NB4 (cell line): ENCODE measurements at regions not wholly inside any gene's neighbourhood (a gene's known extent, or its start where the extent isn't known, plus 50 kb on each side); places are given as distances from the start of the nearest gene placed in this dataset.

ENCODE experiments used
- DNase-seq: peaks from one replicate; pipeline ENCODE4 v3.0.0; 2010; ENCODE audit warnings: low read depth
- H3K4me3 ChIP-seq: one replicate; pipeline ENCODE4 v1.5.1; 2011; ENCODE audit warnings: mild to moderate bottlenecking, low read depth, low read length, moderate library complexity
- MYC ChIP-seq: IDR thresholded peaks from 2 replicates; pipeline ENCODE4 v1.6.1; 2011; ENCODE audit warnings: low read depth, low read length
- POLR2A ChIP-seq: IDR thresholded peaks from 2 replicates; pipeline ENCODE4 v1.6.1; 2011; ENCODE audit warnings: mild to moderate bottlenecking; ENCODE audit not compliant: insufficient read length; ENCODE audit errors: extremely low read depth
- TF ChIP-seq, protein P1 (sequence below): IDR thresholded peaks from 2 replicates; pipeline ENCODE4 v1.6.1; 2011; ENCODE audit warnings: low read depth, low read length
- TF ChIP-seq, protein P2 (sequence below): IDR thresholded peaks from one replicate; pipeline ENCODE4 v1.5.1; 2012; ENCODE audit warnings: low read depth, low read length

DNA sequence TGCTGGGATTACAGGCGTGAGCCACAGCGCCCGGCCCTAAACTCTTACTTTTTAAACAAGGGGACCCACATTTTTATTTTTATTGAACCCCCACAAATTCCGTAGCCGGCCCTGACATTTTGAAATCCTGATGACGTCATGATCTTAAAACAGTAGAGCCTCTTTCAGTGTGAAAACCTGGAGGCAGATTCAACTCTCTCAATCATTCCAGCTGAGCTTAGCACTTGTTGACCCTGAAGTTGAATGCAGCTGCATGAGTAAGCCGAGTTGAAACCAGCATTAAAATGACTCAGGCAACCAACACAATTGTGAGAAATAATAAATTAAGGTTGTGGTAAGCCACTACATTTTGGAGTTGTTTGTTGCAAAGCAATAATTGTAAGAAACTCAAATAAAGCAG is 93.9 kb upstream of the ADGRL4 start:
- TF ChIP-seq MYC, result no peak
- no peak for TF ChIP-seq POLR2A
- TF ChIP-seq, protein P1, sequence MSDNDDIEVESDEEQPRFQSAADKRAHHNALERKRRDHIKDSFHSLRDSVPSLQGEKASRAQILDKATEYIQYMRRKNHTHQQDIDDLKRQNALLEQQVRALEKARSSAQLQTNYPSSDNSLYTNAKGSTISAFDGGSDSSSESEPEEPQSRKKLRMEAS, result no peak
- TF ChIP-seq, protein P2, sequence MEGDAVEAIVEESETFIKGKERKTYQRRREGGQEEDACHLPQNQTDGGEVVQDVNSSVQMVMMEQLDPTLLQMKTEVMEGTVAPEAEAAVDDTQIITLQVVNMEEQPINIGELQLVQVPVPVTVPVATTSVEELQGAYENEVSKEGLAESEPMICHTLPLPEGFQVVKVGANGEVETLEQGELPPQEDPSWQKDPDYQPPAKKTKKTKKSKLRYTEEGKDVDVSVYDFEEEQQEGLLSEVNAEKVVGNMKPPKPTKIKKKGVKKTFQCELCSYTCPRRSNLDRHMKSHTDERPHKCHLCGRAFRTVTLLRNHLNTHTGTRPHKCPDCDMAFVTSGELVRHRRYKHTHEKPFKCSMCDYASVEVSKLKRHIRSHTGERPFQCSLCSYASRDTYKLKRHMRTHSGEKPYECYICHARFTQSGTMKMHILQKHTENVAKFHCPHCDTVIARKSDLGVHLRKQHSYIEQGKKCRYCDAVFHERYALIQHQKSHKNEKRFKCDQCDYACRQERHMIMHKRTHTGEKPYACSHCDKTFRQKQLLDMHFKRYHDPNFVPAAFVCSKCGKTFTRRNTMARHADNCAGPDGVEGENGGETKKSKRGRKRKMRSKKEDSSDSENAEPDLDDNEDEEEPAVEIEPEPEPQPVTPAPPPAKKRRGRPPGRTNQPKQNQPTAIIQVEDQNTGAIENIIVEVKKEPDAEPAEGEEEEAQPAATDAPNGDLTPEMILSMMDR, result no peak
- no peak for DNase-seq
- H3K4me3 ChIP-seq, result no peak overlapping the region

DNA sequence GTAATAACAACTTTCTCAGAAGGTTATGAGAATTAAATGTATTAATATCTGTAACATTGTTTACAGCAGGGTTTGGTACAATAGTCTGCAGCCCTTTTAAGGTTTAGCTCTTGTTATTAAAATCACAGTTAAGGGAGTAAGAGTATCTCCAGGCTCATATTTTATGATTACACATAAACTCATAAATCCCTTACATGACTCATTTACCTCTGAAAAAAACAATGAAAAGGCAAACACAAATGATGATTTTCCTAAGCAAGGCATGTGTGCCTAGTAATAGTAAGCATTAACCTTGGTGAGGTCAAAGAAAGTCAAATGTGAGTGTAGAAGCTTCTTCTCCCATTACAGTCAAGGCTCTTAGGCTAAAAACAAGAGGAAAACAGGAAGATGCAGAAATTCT is 84.5 kb upstream of the ADGRL4 start:
- no peak overlapping the region for H3K4me3 ChIP-seq
- no peak for DNase-seq
- TF ChIP-seq MYC, result no peak
- TF ChIP-seq, protein P1, result no peak
- TF ChIP-seq, protein P2, result no peak
- no peak for TF ChIP-seq POLR2A

DNA sequence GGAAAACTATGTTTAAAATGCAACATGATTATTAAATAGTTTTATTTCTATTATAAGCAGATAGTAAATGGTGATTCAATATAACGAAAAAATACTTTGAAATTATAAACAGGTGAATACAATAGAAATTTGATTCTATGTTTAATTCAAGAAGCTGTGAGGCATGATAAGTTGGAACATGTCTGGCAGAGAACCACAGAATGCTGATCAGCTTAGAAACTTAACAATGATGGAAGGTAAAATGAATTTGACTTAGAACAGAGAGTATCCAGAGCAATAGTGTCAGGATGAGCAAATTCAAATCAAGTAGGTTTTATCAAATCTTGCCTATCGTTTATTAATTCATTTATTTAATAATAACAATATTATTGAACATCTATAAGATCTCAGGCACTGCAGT is 83.4 kb upstream of the ADGRL4 start:
- TF ChIP-seq, protein P1, result no peak
- TF ChIP-seq, protein P2, result no peak
- TF ChIP-seq POLR2A (no peak), MYC (no peak)
- H3K4me3 ChIP-seq, result no peak overlapping the region
- DNase-seq, result no peak

DNA sequence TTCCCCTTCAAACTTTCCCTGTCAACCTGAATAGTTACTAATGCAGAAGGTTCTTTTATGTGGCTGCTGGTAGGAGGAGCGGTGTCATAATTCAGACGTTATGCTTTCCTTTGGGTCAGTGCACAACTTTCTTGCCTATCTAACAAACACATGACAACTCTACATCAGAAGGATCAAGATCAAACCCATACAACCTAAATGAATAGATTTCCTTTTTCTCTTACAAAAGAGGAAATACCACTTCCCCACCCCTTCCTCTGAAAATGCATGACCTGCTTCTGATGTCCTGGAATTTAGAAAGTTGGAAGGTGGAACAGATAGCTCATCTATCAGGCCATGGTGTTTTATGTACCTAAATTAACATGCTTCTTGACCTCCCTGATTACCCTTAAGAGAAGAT is 75.7 kb upstream of the ADGRL4 start:
- no peak for DNase-seq

DNA sequence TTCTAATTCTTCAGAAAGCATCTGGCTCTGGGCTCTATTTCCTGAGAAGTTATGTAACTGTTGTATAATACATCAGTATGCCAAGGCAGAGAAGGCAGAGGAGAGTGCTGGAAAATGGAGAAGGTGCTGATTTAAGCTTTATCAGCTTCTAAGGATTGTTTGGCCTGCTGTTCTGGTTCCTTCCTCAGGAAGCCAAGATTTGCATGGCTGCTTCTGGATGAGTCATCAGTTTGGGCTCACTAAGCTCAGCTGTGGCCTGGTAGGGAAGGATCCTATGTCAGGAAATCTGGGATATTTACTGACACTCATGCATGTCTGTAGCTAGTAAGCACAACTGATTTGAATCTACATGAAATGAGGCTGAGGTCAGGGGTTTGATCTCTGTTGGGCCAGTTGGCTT is 73.2 kb upstream of the ADGRL4 start:
- TF ChIP-seq MYC (no peak), POLR2A (no peak)
- TF ChIP-seq, protein P2, result no peak
- TF ChIP-seq, protein P1, result no peak
- DNase-seq, result no peak

More for the DNA sequence above, 75.7 kb upstream of the ADGRL4 start:
- TF ChIP-seq, protein P2, result no peak
- TF ChIP-seq, protein P1, result no peak
- TF ChIP-seq MYC, result no peak
- TF ChIP-seq POLR2A, result no peak
- H3K4me3 ChIP-seq, result no peak overlapping the region

DNA sequence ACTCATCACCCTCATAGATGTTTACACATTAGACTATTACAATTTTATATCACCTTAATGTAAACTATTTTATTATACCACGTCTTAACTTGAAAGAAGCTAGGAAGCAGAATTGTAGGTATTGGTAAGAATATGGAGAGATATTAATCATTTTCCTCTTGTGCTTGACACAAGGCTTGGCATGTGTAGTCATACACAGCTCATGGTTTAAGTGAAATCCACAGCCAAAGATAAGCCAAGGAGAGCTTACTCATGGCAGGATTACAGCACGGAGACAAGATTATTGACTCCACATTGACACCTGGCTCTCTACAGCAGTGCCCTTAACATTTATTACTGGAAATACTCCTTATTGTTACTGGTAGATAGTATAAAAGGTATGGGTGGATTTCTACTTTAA is 68.4 kb upstream of the ADGRL4 start:
- no peak overlapping the region for H3K4me3 ChIP-seq
- TF ChIP-seq, protein P1, result no peak
- TF ChIP-seq, protein P2, result no peak
- TF ChIP-seq POLR2A, result no peak
- TF ChIP-seq MYC, result no peak
- DNase-seq, result no peak

More for the DNA sequence above, 73.2 kb upstream of the ADGRL4 start:
- no peak overlapping the region for H3K4me3 ChIP-seq
